ENCODE measurements at regions not wholly inside any gene's neighbourhood (a gene's known extent, or its start where the extent isn't known, plus 50 kb on each side); places are given as distances from the start of the nearest gene placed in this dataset.

- TF ChIP-seq CTCF (conservative IDR thresholded peaks at IDR 0.05) (no peak), EZH2 (IDR thresholded peaks at IDR 0.05; ENCODE audit: low read depth) (no peak)
Measured at GRCh38 chr2:77778917-77779316, 256.7 kb upstream of the LRRTM4 start.

Measured in PC-9 (cell line).